MCF 10A (cell line): ENCODE measurements at regions not wholly inside any gene's neighbourhood (a gene's known extent, or its start where the extent isn't known, plus 50 kb on each side); places are given as distances from the start of the nearest gene placed in this dataset.

Source experiments
- BruUV-seq: library from RNA; stranded (reverse); fragments of 400-500 nt; replicated peaks from 2 replicates; lab custom pipeline; 2021; lab: Mats Ljungman, UMichigan
- CTCF ChIA-PET: fragments of 300-600 bp; sonication (Branson Sonifier 250); formaldehyde crosslinking; extraction: SDS; loops from one replicate; lab custom pipeline; 2021; ENCODE audit warnings: antibody characterized with exemption, inconsistent platforms; lab: Yijun Ruan, JAX
- POLR2A ChIA-PET: fragments of 300-600, 350-650 bp; sonication (Branson Sonifier 250); formaldehyde crosslinking; extraction: SDS; loops from one replicate; lab custom pipeline; 2020; ENCODE audit warnings: antibody characterized with exemption, inconsistent platforms; lab: Yijun Ruan, JAX
- DNase-seq: peaks from one replicate; pipeline ENCODE4 v3.0.0-alpha.2; 2018; ENCODE audit not compliant: unreplicated experiment
- H3K27ac Mint-ChIP-seq: one replicate; pipeline ENCODE4 v1.8.0; 2022; ENCODE audit warnings: mild to moderate bottlenecking, low read depth, mixed read lengths; ENCODE audit not compliant: unreplicated experiment
- H3K27me3 Mint-ChIP-seq: one replicate; pipeline ENCODE4 v1.8.0; 2022; ENCODE audit warnings: mixed read lengths; ENCODE audit not compliant: insufficient read depth, unreplicated experiment
- H3K36me3 Mint-ChIP-seq: one replicate; pipeline ENCODE4 v1.8.0; 2022; ENCODE audit warnings: mild to moderate bottlenecking, moderate library complexity, mixed read lengths; ENCODE audit not compliant: insufficient read depth, unreplicated experiment
- H3K4me1 Mint-ChIP-seq: one replicate; pipeline ENCODE4 v1.8.0; 2022; ENCODE audit warnings: mixed read lengths; ENCODE audit not compliant: insufficient read depth, unreplicated experiment
- H3K4me3 Mint-ChIP-seq: one replicate; pipeline ENCODE4 v1.8.0; 2022; ENCODE audit warnings: mild to moderate bottlenecking, moderate library complexity, mixed read lengths; ENCODE audit not compliant: unreplicated experiment
- H3K9me3 Mint-ChIP-seq: one replicate; pipeline ENCODE4 v1.8.0; 2022; ENCODE audit warnings: mixed read lengths; ENCODE audit not compliant: unreplicated experiment
- CTCF ChIP-seq: fragments of 200-600 bp; IDR thresholded peaks from one replicate; pipeline ENCODE4 v1.8.0; 2022; ENCODE audit warnings: antibody characterized with exemption, mild to moderate bottlenecking; ENCODE audit not compliant: unreplicated experiment
- intact Hi-C: fragments of 100-400 bp; cut with micrococcal nuclease; formaldehyde crosslinking; loops from 2 replicates; pipeline ENCODE4 v1.14.1; 2022

GRCh38 chr1:238950784-238951183, 435.6 kb upstream of the CHRM3 start:
- Mint-ChIP-seq H3K4me3 (no peak overlapping the region), H3K27ac (no peak overlapping the region), H3K27me3 (no peaks in the 10 kb centered on the region), H3K9me3 (no peaks in the 10 kb centered on the region), H3K4me1 (peaks cover 6% of the 10 kb centered on the region), H3K36me3 (no peaks in the 10 kb centered on the region)
- DNase-seq: peak; percentile 52
- no TSS peak for BruUV-seq
- ChIA-PET POLR2A (interaction anchor here (0.6 to 1.2 kb wide), 5 partner anchors 10 to 1086 kb away, joined by 3 to 6 read pairs (median 4); no protein-coding TSS in a partner anchor), CTCF (interaction anchor here (0.7 to 12.1 kb wide), 23 partner anchors 10 to 1146 kb away, joined by 3 to 167 read pairs (median 4); partner anchors contain the start of gene CHRM3)
- intact Hi-C loops: loop anchor here (1.0 to 5.0 kb wide), 4 partner anchors 258 to 1086 kb away; no protein-coding TSS in a partner anchor
- TF ChIP-seq CTCF: no peak

GRCh38 chr1:238950017-238950416, 436.4 kb upstream of the CHRM3 start:
- Mint-ChIP-seq H3K4me1 (peaks cover 6% of the 10 kb centered on the region), H3K4me3 (no peak overlapping the region), H3K27me3 (no peaks in the 10 kb centered on the region)

GRCh38 chr1:238944028-238944427, 442.3 kb upstream of the CHRM3 start:
- H3K27ac Mint-ChIP-seq: no peak overlapping the region
- no peaks in the 10 kb centered on the region for H3K4me1 Mint-ChIP-seq
- no peaks in the 10 kb centered on the region for H3K36me3 Mint-ChIP-seq
- POLR2A ChIA-PET: interaction anchor here (0.9 kb wide), 1 partner anchor 13 kb away, joined by 3 read pairs; no protein-coding TSS in a partner anchor
- H3K27me3 Mint-ChIP-seq: no peaks in the 10 kb centered on the region
- no peak overlapping the region for H3K4me3 Mint-ChIP-seq
- DNase-seq: no peak
- TF ChIP-seq CTCF: no peak
- H3K9me3 Mint-ChIP-seq: no peaks in the 10 kb centered on the region
- intact Hi-C loops: no loop called here
- CTCF ChIA-PET: interaction anchor here (0.6 to 2.6 kb wide), 5 partner anchors 14 to 1093 kb away, joined by 3 to 11 read pairs (median 3); no protein-coding TSS in a partner anchor
- BruUV-seq: no TSS peak

More at GRCh38 chr1:238950017-238950416, 436.4 kb upstream of the CHRM3 start:
- CTCF ChIA-PET: interaction anchor here (0.8 to 12.1 kb wide), 12 partner anchors 9 to 1143 kb away, joined by 3 to 167 read pairs (median 4); partner anchors contain the start of gene CHRM3
- intact Hi-C loops: loop anchor here (5.0 kb wide), 3 partner anchors 258 to 1027 kb away; no protein-coding TSS in a partner anchor
- POLR2A ChIA-PET: interaction anchor here (0.6 to 1.2 kb wide), 3 partner anchors 9 to 1085 kb away, joined by 3 to 6 read pairs (median 4); no protein-coding TSS in a partner anchor
- peak overlapping the region; percentile 10 for H3K27ac Mint-ChIP-seq
- DNase-seq: no peak
- BruUV-seq: no TSS peak
- TF ChIP-seq CTCF: no peak
- no peaks in the 10 kb centered on the region for H3K9me3 Mint-ChIP-seq
- H3K36me3 Mint-ChIP-seq: no peaks in the 10 kb centered on the region

GRCh38 chr1:238927899-238928298, 458.5 kb upstream of the CHRM3 start:
- Mint-ChIP-seq H3K36me3 (no peaks in the 10 kb centered on the region), H3K4me1 (no peaks in the 10 kb centered on the region), H3K9me3 (peaks cover 15% of the 10 kb centered on the region), H3K4me3 (no peak overlapping the region), H3K27me3 (no peaks in the 10 kb centered on the region), H3K27ac (no peak overlapping the region)
- ChIA-PET CTCF (no interaction called here), POLR2A (no interaction called here)
- no TSS peak for BruUV-seq
- TF ChIP-seq CTCF: no peak
- intact Hi-C loops: no loop called here
- no peak for DNase-seq
